Prostate gland (tissue), 2 donors: ENCODE measurements at regions not wholly inside any gene's neighbourhood (a gene's known extent, or its start where the extent isn't known, plus 50 kb on each side); places are given as distances from the start of the nearest gene placed in this dataset.

ENCODE experiments used
- DNase-seq: peaks from one replicate; pipeline ENCODE4 v3.0.0-alpha.2; 2019; ENCODE audit warnings: low spot score
- H3K27ac ChIP-seq, 2 donors: fragments of 200-600 bp; sonication (generic); 2 replicates each; pipeline ENCODE4 v1.5.1; 2017 to 2019
- H3K27me3 ChIP-seq: fragments of 200-600 bp; sonication (generic); replicated peaks from 2 replicates; pipeline ENCODE4 v1.5.1; 2019; ENCODE audit not compliant: insufficient read depth
- H3K36me3 ChIP-seq, 2 donors: fragments of 200-600 bp; sonication (generic); 1 replicate in 1 of 2; 2 replicates in 1 of 2; pipeline versions ENCODE4 v1.5.1 to v1.8.1; 2017 to 2019
- H3K4me1 ChIP-seq: fragments of 200-600 bp; sonication (generic); replicated peaks from 2 replicates; pipeline ENCODE4 v1.5.1; 2019
- H3K4me3 ChIP-seq, 2 donors: fragments of 200-600 bp; sonication (generic); 2 replicates each; pipeline ENCODE4 v1.5.1; 2017 to 2019
- H3K9me3 ChIP-seq: fragments of 200-600 bp; sonication (generic); 2 replicates; pipeline ENCODE4 v1.5.1; 2017
- POLR2A ChIP-seq: fragments of 450-650 bp; IDR thresholded peaks from one replicate; pipeline ENCODE4 v1.6.1; 2016; ENCODE audit warnings: antibody characterized with exemption, mild to moderate bottlenecking
- POLR2AphosphoS5 ChIP-seq: sonication (generic); formaldehyde crosslinking; IDR thresholded peaks from one replicate; pipeline ENCODE4 v1.6.1; 2017; ENCODE audit warnings: antibody characterized with exemption
- WGBS: methylation state at CpG from one replicate; pipeline ENCODE4 v1.1.5; 2018; 5-methylcytosine and 5-hydroxymethylcytosine counted together
- intact Hi-C: fragments of 100-400 bp; cut with DNase I; formaldehyde crosslinking; loops from one replicate; pipeline ENCODE4 v1.14.2; 2022
- TF ChIP-seq, protein P1 (sequence below), 4 experiments: fragments of 200-600 bp in 2 of 4; fragments of 450-650 bp in 2 of 4; sonication (generic) in 2 of 4; IDR thresholded peaks; 1 replicate in 3 of 4; 2 replicates in 1 of 4; pipeline ENCODE4 v1.5.1; 2016 to 2019; ENCODE audit warnings: antibody characterized with exemption in 4 of 4, mild to moderate bottlenecking in 2 of 4, moderate library complexity in 2 of 4

DNA sequence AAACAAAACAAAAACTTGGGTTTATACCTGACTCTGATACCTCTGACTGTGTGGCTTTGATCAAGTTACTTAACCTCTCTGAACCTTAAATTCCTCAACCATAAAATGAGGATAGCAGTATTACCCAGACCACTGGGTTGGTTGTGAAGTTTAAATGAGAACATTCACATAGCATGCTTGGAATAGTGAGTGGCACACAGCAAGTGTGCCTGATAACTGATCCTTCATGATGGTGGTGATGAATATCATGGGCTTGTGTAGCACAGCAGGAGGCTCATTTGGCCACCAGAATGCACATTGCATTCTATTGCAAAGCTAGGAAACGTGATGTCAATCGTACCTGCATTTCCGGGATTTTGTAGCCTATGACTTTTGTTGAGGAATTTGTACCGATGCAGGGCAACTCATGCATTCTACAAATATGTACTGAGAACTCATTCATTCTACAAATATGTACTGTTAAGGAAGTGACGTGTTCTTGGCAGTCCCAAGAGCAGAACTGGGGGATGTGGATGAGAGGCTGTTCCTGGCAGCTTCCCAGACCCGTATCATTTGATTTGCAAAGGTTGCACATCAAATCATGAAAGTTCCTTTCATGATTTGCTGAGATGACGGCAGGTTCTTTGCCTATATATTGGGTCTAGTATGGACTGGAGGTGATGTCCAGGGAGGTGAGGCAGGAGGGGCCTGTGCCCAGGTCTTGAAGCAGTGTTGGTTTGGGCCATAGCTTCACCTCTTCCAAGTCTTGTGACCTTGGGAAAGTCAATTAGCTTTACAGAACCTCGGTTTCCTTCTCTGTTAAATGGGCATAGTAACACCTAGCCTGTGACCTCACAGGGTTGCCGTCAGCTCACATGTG lies 94.6 kb upstream of the SMNDC1 start:
- DNase-seq = no peak
- Histone ChIP-seq H3K4me1 (no peaks in the 10 kb centered on the region), H3K36me3 (no peaks in the 10 kb centered on the region), H3K9me3 (no peaks in the 10 kb centered on the region), H3K27ac (no peak overlapping the region), H3K27me3 (peaks cover 2% of the 10 kb centered on the region), H3K4me3 (no peak overlapping the region)
- intact Hi-C loops = no loop called here
- TF ChIP-seq POLR2A = no peak
- no peak for TF ChIP-seq POLR2AphosphoS5
- TF ChIP-seq, protein P1, sequence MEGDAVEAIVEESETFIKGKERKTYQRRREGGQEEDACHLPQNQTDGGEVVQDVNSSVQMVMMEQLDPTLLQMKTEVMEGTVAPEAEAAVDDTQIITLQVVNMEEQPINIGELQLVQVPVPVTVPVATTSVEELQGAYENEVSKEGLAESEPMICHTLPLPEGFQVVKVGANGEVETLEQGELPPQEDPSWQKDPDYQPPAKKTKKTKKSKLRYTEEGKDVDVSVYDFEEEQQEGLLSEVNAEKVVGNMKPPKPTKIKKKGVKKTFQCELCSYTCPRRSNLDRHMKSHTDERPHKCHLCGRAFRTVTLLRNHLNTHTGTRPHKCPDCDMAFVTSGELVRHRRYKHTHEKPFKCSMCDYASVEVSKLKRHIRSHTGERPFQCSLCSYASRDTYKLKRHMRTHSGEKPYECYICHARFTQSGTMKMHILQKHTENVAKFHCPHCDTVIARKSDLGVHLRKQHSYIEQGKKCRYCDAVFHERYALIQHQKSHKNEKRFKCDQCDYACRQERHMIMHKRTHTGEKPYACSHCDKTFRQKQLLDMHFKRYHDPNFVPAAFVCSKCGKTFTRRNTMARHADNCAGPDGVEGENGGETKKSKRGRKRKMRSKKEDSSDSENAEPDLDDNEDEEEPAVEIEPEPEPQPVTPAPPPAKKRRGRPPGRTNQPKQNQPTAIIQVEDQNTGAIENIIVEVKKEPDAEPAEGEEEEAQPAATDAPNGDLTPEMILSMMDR (IDR thresholded peaks at IDR 0.05) = no peak
- 59% methylated on average over 9 of the region's 9 CpGs for whole genome bisulfite sequencing

DNA sequence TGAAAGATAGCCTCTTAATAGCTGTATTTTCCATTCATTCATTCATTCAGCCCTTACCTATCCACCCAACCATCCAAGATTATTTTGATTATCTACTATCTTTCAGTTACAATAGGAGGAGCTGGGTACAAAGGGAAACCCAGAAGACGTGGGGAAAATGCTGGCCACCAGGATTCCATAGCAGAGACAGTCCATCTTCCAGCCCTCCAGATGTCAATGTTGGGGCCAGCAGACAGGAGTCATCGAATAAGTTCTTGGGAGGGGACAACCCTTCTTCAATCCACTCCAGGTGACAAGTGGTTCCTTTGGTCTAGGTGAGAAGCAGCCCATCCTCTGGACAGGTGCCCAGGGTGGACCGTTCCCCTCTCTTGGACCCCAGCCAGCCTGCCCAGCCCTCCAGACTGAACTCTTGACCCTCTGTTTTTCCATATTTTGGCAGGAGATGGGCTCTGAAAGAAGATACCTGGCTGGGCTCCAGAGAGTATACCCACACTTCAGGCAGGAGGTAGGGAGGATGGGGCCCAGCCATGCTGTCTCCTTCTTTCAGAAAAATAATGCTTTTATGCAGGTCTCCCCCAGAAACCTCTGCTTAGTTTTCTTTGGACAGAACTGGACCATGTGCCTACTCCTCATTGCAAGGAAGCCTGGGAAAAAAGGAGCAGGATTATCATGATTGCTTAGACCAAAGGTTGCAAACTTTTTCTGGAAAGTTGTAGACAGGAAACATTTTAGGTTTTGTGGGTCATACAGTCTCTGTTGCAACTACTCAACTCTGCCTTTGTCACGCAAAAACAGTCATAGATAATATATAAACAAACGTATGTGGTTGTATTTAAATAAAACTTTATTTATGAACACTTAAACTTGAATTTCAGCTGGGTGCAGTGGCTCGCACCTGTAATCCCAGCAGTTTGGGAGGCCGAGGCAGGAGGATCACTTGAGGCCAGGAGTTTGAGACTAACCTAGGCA lies 95.5 kb upstream of the SMNDC1 start:
- no peaks in the 10 kb centered on the region for H3K9me3 ChIP-seq
- WGBS = 74% methylated on average over 7 of the region's 7 CpGs
- intact Hi-C loops = no loop called here

DNA sequence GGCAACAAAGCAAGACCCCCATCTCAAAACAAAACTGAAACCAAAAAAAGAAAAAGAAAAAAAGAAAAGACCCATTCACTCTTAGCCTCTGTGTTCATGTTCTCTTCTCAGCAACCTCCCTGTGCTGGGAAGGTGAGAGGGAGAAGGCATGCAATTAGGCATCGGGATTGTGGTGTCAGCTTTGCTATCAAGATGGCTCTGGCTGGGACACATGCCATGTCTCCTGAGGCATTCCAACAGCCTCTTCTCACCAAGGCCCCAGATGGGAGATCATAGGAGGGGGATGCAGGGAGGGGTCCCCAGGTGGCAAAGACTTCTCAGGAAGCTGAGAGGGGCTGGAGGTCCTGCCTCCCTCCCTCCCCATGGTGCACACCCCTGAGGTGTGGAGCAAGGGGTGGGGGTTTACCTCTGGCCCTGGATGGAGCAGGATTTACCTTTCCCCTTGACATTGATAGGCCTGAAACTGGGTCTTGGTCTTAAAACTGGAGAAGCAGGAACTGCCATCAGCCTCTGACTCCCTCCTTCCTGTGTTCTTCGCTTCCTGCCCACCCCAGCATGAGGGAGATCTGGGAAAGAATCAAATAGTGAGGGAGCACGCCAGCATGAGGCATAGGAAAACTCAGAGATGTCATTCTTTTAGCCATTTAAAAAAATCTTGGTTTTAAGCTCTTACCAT lies 96.2 kb upstream of the DUSP5 start:
- Histone ChIP-seq H3K4me1 (no peaks in the 10 kb centered on the region), H3K27ac (no peak overlapping the region), H3K27me3 (no peaks in the 10 kb centered on the region), H3K9me3 (no peaks in the 10 kb centered on the region), H3K36me3 (no peaks in the 10 kb centered on the region), H3K4me3 (no peak overlapping the region)
- intact Hi-C loops = no loop called here
- TF ChIP-seq POLR2A (no peak), POLR2AphosphoS5 (no peak)
- TF ChIP-seq, protein P1 (IDR thresholded peaks at IDR 0.05) = no peak
- DNase-seq = no peak
- WGBS = 72% methylated on average over 3 of the region's 3 CpGs

More for the DNA sequence above, 95.5 kb upstream of the SMNDC1 start:
- DNase-seq = no peak
- Histone ChIP-seq H3K27me3 (no peaks in the 10 kb centered on the region), H3K4me3 (no peak overlapping the region), H3K4me1 (no peaks in the 10 kb centered on the region), H3K27ac (no peak overlapping the region), H3K36me3 (no peaks in the 10 kb centered on the region)
- TF ChIP-seq POLR2AphosphoS5 (no peak), POLR2A (no peak)
- TF ChIP-seq, protein P1 (IDR thresholded peaks at IDR 0.05) = no peak

DNA sequence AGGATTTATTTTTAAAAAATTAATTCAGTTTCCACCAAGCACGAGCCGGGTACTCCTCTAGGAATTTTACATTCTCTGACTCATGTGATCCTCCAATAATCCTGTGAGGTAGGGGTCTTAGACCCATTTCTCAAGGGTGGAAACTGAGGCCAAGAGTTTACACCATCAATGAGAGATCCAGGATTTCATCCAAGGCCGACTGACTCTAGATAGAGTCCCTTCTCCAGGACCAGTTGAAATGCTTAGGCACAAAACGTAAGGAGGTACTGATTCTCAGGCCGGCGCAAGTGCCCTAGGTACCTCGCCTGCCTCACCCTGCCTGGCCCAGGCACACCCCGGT lies 95.7 kb upstream of the DUSP5 start:
- Histone ChIP-seq H3K4me3 (no peak overlapping the region), H3K9me3 (no peaks in the 10 kb centered on the region), H3K4me1 (no peaks in the 10 kb centered on the region), H3K36me3 (no peaks in the 10 kb centered on the region), H3K27ac (no peak overlapping the region), H3K27me3 (no peaks in the 10 kb centered on the region)
- WGBS = 97% methylated on average over 8 of the region's 8 CpGs
- no peak for DNase-seq
- intact Hi-C loops = no loop called here
- TF ChIP-seq POLR2AphosphoS5 (no peak), POLR2A (no peak)
- TF ChIP-seq, protein P1 (IDR thresholded peaks at IDR 0.05) = no peak
